ENCODE measurements at regions not wholly inside any gene's neighbourhood (a gene's known extent, or its start where the extent isn't known, plus 50 kb on each side); places are given as distances from the start of the nearest gene placed in this dataset.

- TF ChIP-seq TCF7L2 (IDR thresholded peaks at IDR 0.05; ENCODE audit: borderline replicate concordance, extremely low read depth, insufficient read depth, insufficient read length) (no peak), FOSL1 (IDR thresholded peaks at IDR 0.05; ENCODE audit: low read depth) (no peak), POLR2AphosphoS5 (IDR thresholded peaks at IDR 0.05; ENCODE audit: low read depth, low read length) (no peak), POLR2A (IDR thresholded peaks at IDR 0.05; ENCODE audit: borderline replicate concordance, extremely low read depth, insufficient read depth, insufficient read length) (no peak), RAD21 (IDR thresholded peaks at IDR 0.05; ENCODE audit: low read depth) (no peak), CTCF (IDR thresholded peaks at IDR 0.05 in 2 of 3, conservative IDR thresholded peaks at IDR 0.05 in 1 of 3; ENCODE audit: borderline replicate concordance in 1 of 3, insufficient read depth in 1 of 3, low read depth in 2 of 3, low read length in 2 of 3) (no peak), EZH2phosphoT487 (IDR thresholded peaks at IDR 0.05; ENCODE audit: borderline replicate concordance) (no peak), ZNF274 (IDR thresholded peaks at IDR 0.05; ENCODE audit: low read depth, low read length) (no peak), REST (IDR thresholded peaks at IDR 0.05; ENCODE audit: low read depth) (no peak), SIN3A (IDR thresholded peaks at IDR 0.05; ENCODE audit: low read depth) (no peak)
- TF ChIP-seq, protein P1, sequence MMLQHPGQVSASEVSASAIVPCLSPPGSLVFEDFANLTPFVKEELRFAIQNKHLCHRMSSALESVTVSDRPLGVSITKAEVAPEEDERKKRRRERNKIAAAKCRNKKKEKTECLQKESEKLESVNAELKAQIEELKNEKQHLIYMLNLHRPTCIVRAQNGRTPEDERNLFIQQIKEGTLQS (IDR thresholded peaks at IDR 0.05): no peak
Measured at GRCh38 chr12:43072431-43072830, 479.6 kb downstream of the ADAMTS20 start.
